IPS-NIHi7 (cell line): ENCODE measurements at regions not wholly inside any gene's neighbourhood (a gene's known extent, or its start where the extent isn't known, plus 50 kb on each side); places are given as distances from the start of the nearest gene placed in this dataset.

Source experiments
- DNase-seq: peaks from one replicate; pipeline ENCODE4 v3.0.0; 2012; ENCODE audit warnings: mixed read lengths; ENCODE audit errors: extremely low spot score

- no peak for DNase-seq
Observed at GRCh38 chr17:79369001-79369400, 241.8 kb downstream of the RBFOX3 start.

GRCh38 chr17:79368521-79368920 is 242.3 kb downstream of the RBFOX3 start:
- no peak for DNase-seq

- DNase-seq = no peak
Observed at GRCh38 chr17:79366988-79367571, 243.8 kb downstream of the RBFOX3 start.

GRCh38 chr17:79365836-79366770 is 244.7 kb downstream of the RBFOX3 start:
- DNase-seq = no peak

GRCh38 chr17:79365351-79365750 is 245.5 kb downstream of the RBFOX3 start:
- DNase-seq = no peak

- no peak for DNase-seq
Observed at GRCh38 chr17:79364315-79365094, 246.3 kb downstream of the RBFOX3 start.

- DNase-seq = no peak
Observed at GRCh38 chr17:79363552-79364275, 247.1 kb downstream of the RBFOX3 start.

- DNase-seq = no peak
Observed at GRCh38 chr17:79362772-79363305, 248.0 kb downstream of the RBFOX3 start.

GRCh38 chr17:79361873-79362771 is 248.7 kb downstream of the RBFOX3 start:
- no peak for DNase-seq

- DNase-seq = no peak
Observed at GRCh38 chr17:79361221-79361734, 249.6 kb downstream of the RBFOX3 start.

GRCh38 chr17:79360196-79360595 is 250.7 kb downstream of the RBFOX3 start:
- DNase-seq = no peak

- no peak for DNase-seq
Observed at GRCh38 chr17:79356839-79357447, 253.9 kb downstream of the RBFOX3 start.

- DNase-seq = no peak
Observed at GRCh38 chr17:79355165-79355564, 255.7 kb downstream of the RBFOX3 start.

- DNase-seq = no peak
Observed at GRCh38 chr17:79354173-79354820, 256.6 kb downstream of the RBFOX3 start.

GRCh38 chr17:79353548-79353947 is 257.3 kb downstream of the RBFOX3 start:
- DNase-seq = no peak

- DNase-seq = no peak
Observed at GRCh38 chr17:79353016-79353415, 257.8 kb downstream of the RBFOX3 start.

- no peak for DNase-seq
Observed at GRCh38 chr17:79350533-79350932, 260.3 kb downstream of the RBFOX3 start.

GRCh38 chr17:79349506-79350400 is 261.1 kb downstream of the RBFOX3 start:
- no peak for DNase-seq
